Stomach (tissue), 4 donors: ENCODE measurements at regions not wholly inside any gene's neighbourhood (a gene's known extent, or its start where the extent isn't known, plus 50 kb on each side); places are given as distances from the start of the nearest gene placed in this dataset.

Experiments used
- CTCF ChIP-seq, 7 experiments: fragments of 450-650 bp in 4 of 7; fragments of 200-600 bp in 3 of 7; sonication (generic) in 3 of 7; IDR thresholded peaks; one replicate each; pipeline ENCODE4 v1.5.1; 2016 to 2019; ENCODE audit warnings: antibody characterized with exemption in 7 of 7, control low read depth in 2 of 7, mild to moderate bottlenecking in 1 of 7
- POLR2AphosphoS5 ChIP-seq, 3 donors: sonication (generic); formaldehyde crosslinking; IDR thresholded peaks; one replicate each; pipeline ENCODE4 v1.6.1; 2016; ENCODE audit warnings: antibody characterized with exemption in 3 of 3

- TF ChIP-seq POLR2AphosphoS5 (IDR thresholded peaks at IDR 0.05), result peak in 2 of 3 donors; percentile 19 to 56
- no peak for TF ChIP-seq CTCF (IDR thresholded peaks at IDR 0.05)
Observed at GRCh38 chr14:31944256-31945073, 132.6 kb upstream of the ARHGAP5 start.
